Mammary epithelial cell (primary cell): ENCODE measurements at regions not wholly inside any gene's neighbourhood (a gene's known extent, or its start where the extent isn't known, plus 50 kb on each side); places are given as distances from the start of the nearest gene placed in this dataset.

Experiments used
- CTCF ChIP-seq, 2 donors: IDR thresholded peaks in 1 of 2; conservative IDR thresholded peaks in 1 of 2; 2 replicates each; pipeline ENCODE4 v1.5.1; 2011 to 2012; ENCODE audit warnings: inconsistent platforms in 2 of 2, low read length in 2 of 2, mild to moderate bottlenecking in 2 of 2, control low read depth in 1 of 2, low read depth in 1 of 2; ENCODE audit not compliant: insufficient read depth in 1 of 2; ENCODE audit errors: extremely low read depth in 1 of 2
- EZH2 ChIP-seq: IDR thresholded peaks from 2 replicates; pipeline ENCODE4 v1.6.1; 2012; ENCODE audit warnings: low read length, inconsistent platforms, borderline replicate concordance

GRCh38 chr3:55242921-55243320 lies 244.2 kb downstream of the WNT5A start:
- TF ChIP-seq CTCF (conservative IDR thresholded peaks at IDR 0.05 in 1 of 2, IDR thresholded peaks at IDR 0.05 in 1 of 2; ENCODE audit: extremely low read depth in 1 of 2, insufficient read depth in 1 of 2, low read depth in 1 of 2, low read length in 2 of 2) (no peak), EZH2 (no peak)
